ENCODE measurements at regions not wholly inside any gene's neighbourhood (a gene's known extent, or its start where the extent isn't known, plus 50 kb on each side); places are given as distances from the start of the nearest gene placed in this dataset.

DNA sequence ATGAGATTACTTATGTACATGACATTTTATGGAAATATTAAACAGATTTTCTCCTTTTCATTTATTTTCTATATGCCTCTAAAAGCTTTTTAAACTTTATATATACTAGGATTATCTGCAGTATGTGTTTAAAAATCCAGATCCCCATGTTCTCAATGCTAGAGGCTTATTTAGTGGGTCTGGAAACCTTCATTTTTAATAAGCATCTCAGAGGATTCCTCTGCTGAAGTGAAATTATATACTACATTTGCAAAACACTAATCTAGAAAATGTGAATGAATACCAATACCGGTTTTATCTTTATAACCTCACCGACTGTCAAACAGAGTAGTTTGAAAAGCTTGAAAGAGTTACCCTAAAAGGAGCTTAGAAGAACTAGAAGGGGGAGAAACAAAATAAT is 863.8 kb upstream of the ZWINT start:
- Histone ChIP-seq H3K4me2 (ENCODE audit: control insufficient read depth, extremely low read depth, insufficient read depth, low read depth, low read length) (no peak overlapping the region), H3K9me1 (ENCODE audit: control insufficient read depth, extremely low read depth, insufficient read depth, low read length) (no peaks in the 10 kb centered on the region), H2AFZ (ENCODE audit: control insufficient read depth, low read length) (no peak overlapping the region), H3K27me3 (ENCODE audit: control insufficient read depth, extremely low read depth, insufficient read depth, low read length) (no peaks in the 10 kb centered on the region), H3K79me2 (ENCODE audit: control insufficient read depth, insufficient read depth, low read length) (no peaks in the 10 kb centered on the region), H4K20me1 (ENCODE audit: control insufficient read depth, extremely low read depth, insufficient read depth, low read length) (no peaks in the 10 kb centered on the region), H3K9me3 (ENCODE audit: control insufficient read depth, low read depth, low read length) (no peaks in the 10 kb centered on the region), H3K27ac (ENCODE audit: control insufficient read depth, insufficient read depth, low read length) (no peak overlapping the region), H3K4me3 (ENCODE audit: control insufficient read depth in 2 of 3, extremely low read depth in 1 of 3, insufficient read depth in 2 of 3, low read depth in 1 of 3, low read length in 3 of 3) (no peak overlapping the region), H3K36me3 (ENCODE audit: control insufficient read depth in 2 of 2, extremely low read depth in 1 of 2, insufficient read depth in 2 of 2, low read length in 2 of 2) (no peaks in the 10 kb centered on the region), H3K4me1 (ENCODE audit: control insufficient read depth, extremely low read depth, insufficient read depth, low read length) (no peaks in the 10 kb centered on the region), H3K9ac (ENCODE audit: control insufficient read depth, extremely low read depth, insufficient read depth, low read length) (no peak overlapping the region)
- dilution Hi-C loops (cut with MboI; ENCODE audit: extremely low pct_ligation_motif_present, low sequenced_read_pairs) = no loop called here
- no peak for DNase-seq (ENCODE audit: low read depth, low spot score)
- TF ChIP-seq EZH2 (IDR thresholded peaks at IDR 0.05; ENCODE audit: low read length) = no peak
- TF ChIP-seq, protein P1, sequence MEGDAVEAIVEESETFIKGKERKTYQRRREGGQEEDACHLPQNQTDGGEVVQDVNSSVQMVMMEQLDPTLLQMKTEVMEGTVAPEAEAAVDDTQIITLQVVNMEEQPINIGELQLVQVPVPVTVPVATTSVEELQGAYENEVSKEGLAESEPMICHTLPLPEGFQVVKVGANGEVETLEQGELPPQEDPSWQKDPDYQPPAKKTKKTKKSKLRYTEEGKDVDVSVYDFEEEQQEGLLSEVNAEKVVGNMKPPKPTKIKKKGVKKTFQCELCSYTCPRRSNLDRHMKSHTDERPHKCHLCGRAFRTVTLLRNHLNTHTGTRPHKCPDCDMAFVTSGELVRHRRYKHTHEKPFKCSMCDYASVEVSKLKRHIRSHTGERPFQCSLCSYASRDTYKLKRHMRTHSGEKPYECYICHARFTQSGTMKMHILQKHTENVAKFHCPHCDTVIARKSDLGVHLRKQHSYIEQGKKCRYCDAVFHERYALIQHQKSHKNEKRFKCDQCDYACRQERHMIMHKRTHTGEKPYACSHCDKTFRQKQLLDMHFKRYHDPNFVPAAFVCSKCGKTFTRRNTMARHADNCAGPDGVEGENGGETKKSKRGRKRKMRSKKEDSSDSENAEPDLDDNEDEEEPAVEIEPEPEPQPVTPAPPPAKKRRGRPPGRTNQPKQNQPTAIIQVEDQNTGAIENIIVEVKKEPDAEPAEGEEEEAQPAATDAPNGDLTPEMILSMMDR (optimal IDR thresholded peaks at IDR 0.05 in 1 of 3, IDR thresholded peaks at IDR 0.05 in 1 of 3, conservative IDR thresholded peaks at IDR 0.05 in 1 of 3; ENCODE audit: extremely low read depth in 1 of 3, insufficient read depth in 2 of 3, low read length in 3 of 3) = no peak
- no peak for FAIRE-seq

- dilution Hi-C loops (cut with MboI; ENCODE audit: extremely low pct_ligation_motif_present, low sequenced_read_pairs) = no loop called here
- Histone ChIP-seq H3K9me1 (ENCODE audit: control insufficient read depth, extremely low read depth, insufficient read depth, low read length) (no peaks in the 10 kb centered on the region), H3K4me2 (ENCODE audit: control insufficient read depth, extremely low read depth, insufficient read depth, low read depth, low read length) (no peak overlapping the region), H3K4me1 (ENCODE audit: control insufficient read depth, extremely low read depth, insufficient read depth, low read length) (no peaks in the 10 kb centered on the region), H3K9ac (ENCODE audit: control insufficient read depth, extremely low read depth, insufficient read depth, low read length) (no peak overlapping the region), H3K27me3 (ENCODE audit: control insufficient read depth, extremely low read depth, insufficient read depth, low read length) (no peaks in the 10 kb centered on the region), H4K20me1 (ENCODE audit: control insufficient read depth, extremely low read depth, insufficient read depth, low read length) (no peaks in the 10 kb centered on the region), H2AFZ (ENCODE audit: control insufficient read depth, low read length) (no peak overlapping the region), H3K9me3 (ENCODE audit: control insufficient read depth, low read depth, low read length) (no peaks in the 10 kb centered on the region), H3K79me2 (ENCODE audit: control insufficient read depth, insufficient read depth, low read length) (no peaks in the 10 kb centered on the region), H3K36me3 (ENCODE audit: control insufficient read depth in 2 of 2, extremely low read depth in 1 of 2, insufficient read depth in 2 of 2, low read length in 2 of 2) (no peaks in the 10 kb centered on the region), H3K27ac (ENCODE audit: control insufficient read depth, insufficient read depth, low read length) (no peak overlapping the region), H3K4me3 (ENCODE audit: control insufficient read depth in 2 of 3, extremely low read depth in 1 of 3, insufficient read depth in 2 of 3, low read depth in 1 of 3, low read length in 3 of 3) (no peak overlapping the region)
- FAIRE-seq = no peak
- no peak for TF ChIP-seq EZH2 (IDR thresholded peaks at IDR 0.05; ENCODE audit: low read length)
- TF ChIP-seq, protein P1 (optimal IDR thresholded peaks at IDR 0.05 in 1 of 3, IDR thresholded peaks at IDR 0.05 in 1 of 3, conservative IDR thresholded peaks at IDR 0.05 in 1 of 3; ENCODE audit: extremely low read depth in 1 of 3, insufficient read depth in 2 of 3, low read length in 3 of 3) = no peak
- no peak for DNase-seq (ENCODE audit: low read depth, low spot score)
Observed at GRCh38 chr10:57222603-57223002, 861.5 kb upstream of the ZWINT start.

All from keratinocyte (primary cell).